Memory B cell (primary cell): ENCODE measurements at regions not wholly inside any gene's neighbourhood (a gene's known extent, or its start where the extent isn't known, plus 50 kb on each side); places are given as distances from the start of the nearest gene placed in this dataset.

Experiments
- ATAC-seq: fragments of 150-1000 bp; cut with Tn5 transposase; 2 replicates; pipeline ENCODE4 v1.10.0; 2021; ENCODE audit warnings: low read depth, mild to moderate bottlenecking, moderate library complexity
- DNase-seq, 2 donors: peaks; one replicate each; pipeline ENCODE4 v3.0.0; 2022; ENCODE audit warnings: low spot score in 2 of 2
- H3K27ac Mint-ChIP-seq: one replicate; pipeline ENCODE4 v1.8.0; 2022; ENCODE audit warnings: mild to moderate bottlenecking, moderate library complexity, mixed read lengths
- H3K27me3 Mint-ChIP-seq: one replicate; pipeline ENCODE4 v1.8.0; 2022; ENCODE audit warnings: mixed read lengths
- H3K36me3 Mint-ChIP-seq: one replicate; pipeline ENCODE4 v1.8.0; 2022; ENCODE audit warnings: mild to moderate bottlenecking, mixed read lengths
- H3K4me1 Mint-ChIP-seq: one replicate; pipeline ENCODE4 v1.8.0; 2022; ENCODE audit warnings: mixed read lengths
- H3K4me3 Mint-ChIP-seq: one replicate; pipeline ENCODE4 v1.8.0; 2022; ENCODE audit warnings: mild to moderate bottlenecking, moderate library complexity, mixed read lengths
- H3K9me3 Mint-ChIP-seq: one replicate; pipeline ENCODE4 v1.8.0; 2022; ENCODE audit warnings: mixed read lengths

DNA sequence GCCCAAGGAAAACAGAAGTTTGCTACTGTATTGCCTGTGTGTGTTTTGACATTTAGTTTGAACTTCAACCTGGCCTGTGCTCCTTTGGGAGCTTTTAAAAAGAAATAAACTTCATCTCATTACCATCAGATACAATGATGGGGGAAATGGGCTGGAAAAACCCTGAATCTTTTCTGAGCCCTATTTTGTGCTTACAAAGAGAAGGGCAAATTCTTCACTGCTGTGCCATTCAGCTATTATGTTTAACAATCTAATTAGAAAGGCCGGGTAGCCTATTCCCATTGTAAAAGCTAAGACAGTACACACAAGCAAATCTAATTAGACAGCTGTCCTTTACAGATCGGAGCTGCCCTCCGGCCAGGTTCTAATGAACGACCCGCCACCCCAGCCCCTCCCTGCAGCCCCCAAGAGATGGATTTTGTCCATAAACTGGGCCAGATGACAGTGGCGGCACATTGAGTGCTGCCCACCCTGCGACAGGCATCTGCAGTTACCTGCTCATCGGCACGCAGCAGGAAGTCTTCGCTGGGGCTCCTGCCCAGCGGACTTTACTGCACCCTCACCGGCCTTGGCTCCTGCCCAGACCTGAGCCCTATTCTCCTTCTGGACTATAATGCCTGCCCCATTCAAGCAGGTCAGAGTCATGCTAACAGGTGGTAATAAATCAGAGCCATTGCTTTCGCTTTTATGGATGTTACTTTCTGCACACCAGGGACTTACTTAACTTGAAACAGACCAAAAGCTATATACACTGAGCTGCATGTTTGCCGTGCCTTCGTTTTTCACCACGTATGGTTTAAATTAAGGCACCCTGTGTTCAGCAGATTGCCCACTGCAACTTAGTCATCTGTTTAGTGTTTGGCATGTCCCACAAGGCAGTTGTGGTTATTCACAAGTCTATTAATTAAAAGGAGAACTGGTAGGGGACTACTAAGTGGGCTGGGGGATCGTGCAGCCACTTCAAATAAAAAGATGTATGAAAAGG, 549.6 kb downstream of the FGF9 start:
- no peak overlapping the region for H3K27ac Mint-ChIP-seq
- H3K4me1 Mint-ChIP-seq, result no peaks in the 10 kb centered on the region

DNA sequence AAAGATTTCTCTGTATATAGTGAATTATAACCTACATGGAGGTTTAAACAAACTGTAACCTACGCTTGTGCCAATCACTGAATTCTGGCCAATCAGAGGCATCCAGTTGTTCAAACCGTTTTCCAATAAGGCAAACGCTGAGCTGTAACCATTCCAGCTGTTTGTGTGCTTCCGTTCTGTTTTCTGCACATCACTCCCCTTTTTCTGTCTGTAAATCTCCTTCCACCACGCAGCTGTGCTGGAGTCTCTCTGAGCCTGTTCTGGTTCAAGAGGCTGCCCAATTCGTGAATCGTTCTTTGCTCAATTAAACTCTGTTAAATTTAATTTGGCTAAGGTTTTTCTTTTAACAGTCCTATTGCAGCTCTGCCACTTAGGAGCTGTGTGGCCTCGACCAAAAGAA, 552.5 kb downstream of the FGF9 start:
- Mint-ChIP-seq H3K4me3 (no peak overlapping the region), H3K4me1 (peaks cover 7% of the 10 kb centered on the region), H3K9me3 (no peaks in the 10 kb centered on the region), H3K36me3 (no peaks in the 10 kb centered on the region), H3K27me3 (no peaks in the 10 kb centered on the region), H3K27ac (no peak overlapping the region)
- ATAC-seq (no peak), DNase-seq (no peak)

More for the DNA sequence above, 549.6 kb downstream of the FGF9 start:
- DNase-seq (no peak), ATAC-seq (no peak)
- Mint-ChIP-seq H3K4me3 (no peak overlapping the region), H3K36me3 (no peaks in the 10 kb centered on the region), H3K9me3 (no peaks in the 10 kb centered on the region), H3K27me3 (no peaks in the 10 kb centered on the region)

- Mint-ChIP-seq H3K9me3 (peaks cover 2% of the 10 kb centered on the region), H3K4me3 (no peak overlapping the region), H3K36me3 (no peaks in the 10 kb centered on the region), H3K4me1 (peaks cover 7% of the 10 kb centered on the region), H3K27me3 (no peaks in the 10 kb centered on the region), H3K27ac (no peak overlapping the region)
- ATAC-seq, result no peak
- DNase-seq, result no peak
Measured at GRCh38 chr13:22226086-22226485, 555.2 kb downstream of the FGF9 start.

DNA sequence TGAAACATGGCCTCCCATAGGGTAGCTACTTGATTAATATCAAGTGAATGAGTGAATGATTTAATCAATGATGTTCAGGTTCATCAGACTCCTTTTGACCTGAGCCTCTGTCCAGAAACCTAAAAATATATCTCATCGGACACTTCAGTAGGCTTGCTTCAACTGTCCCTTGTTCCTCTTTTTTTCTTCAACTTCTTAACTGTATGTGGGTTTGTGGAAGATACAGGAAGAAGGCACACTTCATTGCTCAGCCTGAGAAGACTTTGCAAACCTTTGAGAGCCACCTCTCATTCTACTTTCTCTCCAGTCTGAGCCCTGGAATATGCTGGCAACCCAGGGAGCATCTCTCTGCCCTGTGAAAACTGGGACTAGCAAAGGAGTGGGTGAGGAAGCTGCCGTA, 557.0 kb downstream of the FGF9 start:
- no peaks in the 10 kb centered on the region for H3K36me3 Mint-ChIP-seq
- H3K4me3 Mint-ChIP-seq, result no peak overlapping the region
- no peaks in the 10 kb centered on the region for H3K27me3 Mint-ChIP-seq
- H3K27ac Mint-ChIP-seq, result no peak overlapping the region
- DNase-seq (no peak), ATAC-seq (peak; percentile 74)
- peaks cover 7% of the 10 kb centered on the region for H3K4me1 Mint-ChIP-seq
- H3K9me3 Mint-ChIP-seq, result peaks cover 4% of the 10 kb centered on the region

GRCh38 chr13:22229916-22230315, 559.0 kb downstream of the FGF9 start:
- Mint-ChIP-seq H3K27me3 (no peaks in the 10 kb centered on the region), H3K9me3 (peaks cover 4% of the 10 kb centered on the region), H3K4me1 (peaks cover 7% of the 10 kb centered on the region), H3K4me3 (no peak overlapping the region), H3K36me3 (no peaks in the 10 kb centered on the region), H3K27ac (no peak overlapping the region)
- no peak for DNase-seq
- no peak for ATAC-seq

GRCh38 chr13:22232186-22232585, 561.3 kb downstream of the FGF9 start:
- DNase-seq (no peak), ATAC-seq (no peak)
- no peaks in the 10 kb centered on the region for H3K27me3 Mint-ChIP-seq
- peaks cover 4% of the 10 kb centered on the region for H3K9me3 Mint-ChIP-seq
- no peak overlapping the region for H3K27ac Mint-ChIP-seq
- H3K36me3 Mint-ChIP-seq, result no peaks in the 10 kb centered on the region
- H3K4me3 Mint-ChIP-seq, result no peak overlapping the region
- peaks cover 7% of the 10 kb centered on the region for H3K4me1 Mint-ChIP-seq

DNA sequence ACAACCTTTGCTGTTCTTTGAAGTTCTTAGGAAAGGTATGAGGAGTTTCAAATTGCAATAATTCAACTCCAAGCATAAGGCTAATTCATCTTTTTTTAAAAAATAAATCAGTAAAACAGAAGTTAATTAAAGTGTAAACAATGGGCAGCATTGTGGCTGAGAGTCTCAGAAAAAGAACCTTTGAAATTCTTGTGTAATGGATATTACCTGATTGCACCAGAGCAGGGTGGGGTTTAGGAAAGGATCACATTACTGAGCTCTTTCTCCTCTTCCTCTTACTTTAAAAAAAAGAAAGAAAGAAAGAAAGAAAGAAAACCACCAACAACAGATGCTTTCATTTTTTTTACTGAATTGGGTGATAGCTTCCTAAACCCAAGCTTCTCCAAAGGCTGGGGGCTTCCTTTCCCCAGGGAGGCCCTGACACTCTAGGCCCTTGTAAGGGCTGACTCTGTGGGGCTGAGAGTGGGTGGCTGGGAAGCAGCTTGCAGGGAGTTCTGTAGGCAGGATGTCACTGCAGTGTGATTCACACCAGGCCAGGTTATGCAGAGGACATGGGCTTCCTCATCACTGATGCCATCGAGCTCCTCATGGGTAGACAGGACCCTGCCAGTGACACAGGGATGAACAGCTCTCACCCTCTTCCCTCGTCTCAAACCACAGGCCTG, 564.5 kb downstream of the FGF9 start:
- ATAC-seq, result no peak
- DNase-seq, result no peak
- H3K27ac Mint-ChIP-seq, result no peak overlapping the region

DNA sequence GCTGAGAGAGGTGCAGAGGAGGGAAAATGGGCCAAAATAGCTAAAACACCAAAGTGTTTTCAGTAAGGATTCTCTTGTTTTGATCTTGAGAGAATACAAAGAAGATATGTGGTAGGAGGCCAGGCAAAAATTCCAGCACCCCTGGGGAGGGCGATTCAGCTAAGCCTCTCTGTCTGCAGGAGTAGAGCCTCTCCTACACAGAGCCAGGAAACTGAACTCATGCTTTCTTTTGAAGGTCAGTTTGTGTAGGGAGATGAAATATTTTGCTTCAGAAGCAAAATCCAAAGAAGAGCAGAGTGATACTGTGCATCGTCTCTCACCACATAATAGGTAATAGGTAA, 565.0 kb downstream of the FGF9 start:
- DNase-seq (no peak), ATAC-seq (no peak)
- Mint-ChIP-seq H3K4me1 (no peaks in the 10 kb centered on the region), H3K36me3 (no peaks in the 10 kb centered on the region), H3K27me3 (peaks cover 2% of the 10 kb centered on the region), H3K27ac (no peak overlapping the region), H3K9me3 (peaks cover 5% of the 10 kb centered on the region), H3K4me3 (no peak overlapping the region)

More for the DNA sequence above, 564.5 kb downstream of the FGF9 start:
- H3K36me3 Mint-ChIP-seq, result no peaks in the 10 kb centered on the region
- H3K27me3 Mint-ChIP-seq, result peaks cover 2% of the 10 kb centered on the region
- peaks cover 6% of the 10 kb centered on the region for H3K9me3 Mint-ChIP-seq
- no peak overlapping the region for H3K4me3 Mint-ChIP-seq
- no peaks in the 10 kb centered on the region for H3K4me1 Mint-ChIP-seq

GRCh38 chr13:22238269-22238668, 567.4 kb downstream of the FGF9 start:
- Mint-ChIP-seq H3K4me3 (no peak overlapping the region), H3K27ac (no peak overlapping the region), H3K27me3 (peaks cover 4% of the 10 kb centered on the region), H3K9me3 (peaks cover 4% of the 10 kb centered on the region), H3K36me3 (no peaks in the 10 kb centered on the region), H3K4me1 (peaks cover 2% of the 10 kb centered on the region)
- DNase-seq, result no peak
- no peak for ATAC-seq

- no peaks in the 10 kb centered on the region for H3K36me3 Mint-ChIP-seq
- peaks cover 2% of the 10 kb centered on the region for H3K4me1 Mint-ChIP-seq
- no peak for ATAC-seq
- H3K9me3 Mint-ChIP-seq, result peaks cover 4% of the 10 kb centered on the region
- DNase-seq, result no peak
- no peak overlapping the region for H3K4me3 Mint-ChIP-seq
- H3K27me3 Mint-ChIP-seq, result peaks cover 4% of the 10 kb centered on the region
- no peak overlapping the region for H3K27ac Mint-ChIP-seq
Measured at GRCh38 chr13:22240716-22241115, 569.8 kb downstream of the FGF9 start.

- Mint-ChIP-seq H3K9me3 (peaks cover 2% of the 10 kb centered on the region), H3K27me3 (peaks cover 2% of the 10 kb centered on the region)
Measured at GRCh38 chr13:22243469-22244163, 572.7 kb downstream of the FGF9 start.

GRCh38 chr13:22252281-22252830, 581.5 kb downstream of the FGF9 start:
- Mint-ChIP-seq H3K36me3 (no peaks in the 10 kb centered on the region), H3K27ac (no peak overlapping the region), H3K4me3 (no peak overlapping the region), H3K27me3 (peaks cover 2% of the 10 kb centered on the region), H3K9me3 (no peaks in the 10 kb centered on the region), H3K4me1 (no peaks in the 10 kb centered on the region)
- ATAC-seq (no peak), DNase-seq (no peak)

More at GRCh38 chr13:22243469-22244163, 572.7 kb downstream of the FGF9 start:
- DNase-seq, result no peak
- no peak for ATAC-seq
- H3K4me3 Mint-ChIP-seq, result no peak overlapping the region
- H3K36me3 Mint-ChIP-seq, result no peaks in the 10 kb centered on the region
- H3K4me1 Mint-ChIP-seq, result peaks cover 2% of the 10 kb centered on the region
- no peak overlapping the region for H3K27ac Mint-ChIP-seq

DNA sequence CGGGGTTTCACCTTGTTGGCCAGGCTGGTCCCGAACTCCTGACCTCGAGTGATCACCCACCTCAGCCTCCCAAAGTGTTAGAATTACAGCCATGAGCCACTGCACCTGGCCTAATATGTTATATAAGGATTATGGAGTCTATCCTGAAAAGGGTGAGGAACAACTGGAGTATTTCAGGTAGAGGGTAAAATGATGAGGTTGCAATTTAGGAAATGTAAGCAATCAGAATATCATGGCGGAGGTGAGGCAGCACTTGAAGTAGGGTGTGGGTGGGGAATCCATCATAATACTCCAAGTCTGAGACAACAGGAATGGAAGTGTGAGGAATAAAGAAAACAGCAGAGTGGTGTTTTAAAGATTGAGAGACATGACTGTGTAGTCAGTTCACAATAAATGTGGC, 582.2 kb downstream of the FGF9 start:
- Mint-ChIP-seq H3K27me3 (peaks cover 2% of the 10 kb centered on the region), H3K4me1 (no peaks in the 10 kb centered on the region), H3K36me3 (no peaks in the 10 kb centered on the region), H3K4me3 (no peak overlapping the region), H3K27ac (no peak overlapping the region), H3K9me3 (no peaks in the 10 kb centered on the region)
- DNase-seq (no peak), ATAC-seq (no peak)

DNA sequence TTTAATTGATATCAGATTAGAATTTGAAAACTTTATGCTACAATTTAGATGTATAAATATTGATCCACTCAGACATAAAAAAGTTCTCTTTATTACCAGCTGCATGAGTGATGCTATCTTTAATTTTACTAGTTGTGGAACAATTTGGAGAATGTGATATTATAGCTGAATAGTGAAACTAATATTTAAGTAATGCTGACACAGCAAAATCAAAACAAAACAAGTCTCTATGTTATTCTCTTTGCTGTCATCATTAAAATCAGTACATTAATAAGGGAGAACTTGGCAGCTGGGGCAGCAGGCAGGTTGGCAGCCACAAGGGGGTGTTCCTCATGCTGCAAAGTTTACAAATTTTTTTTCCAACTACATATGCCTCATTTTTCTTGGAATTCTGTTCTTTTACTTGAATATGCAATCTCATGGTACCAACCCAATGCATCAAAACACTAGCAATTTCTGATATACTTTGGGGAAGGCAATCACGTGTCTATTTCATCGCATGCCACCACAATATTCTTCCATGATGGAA, 585.3 kb downstream of the FGF9 start:
- no peaks in the 10 kb centered on the region for H3K9me3 Mint-ChIP-seq

More for the DNA sequence above, 585.3 kb downstream of the FGF9 start:
- H3K36me3 Mint-ChIP-seq, result no peaks in the 10 kb centered on the region
- DNase-seq (no peak), ATAC-seq (no peak)
- peaks cover 2% of the 10 kb centered on the region for H3K27me3 Mint-ChIP-seq
- no peak overlapping the region for H3K27ac Mint-ChIP-seq
- no peak overlapping the region for H3K4me3 Mint-ChIP-seq
- no peaks in the 10 kb centered on the region for H3K4me1 Mint-ChIP-seq
